Testis (tissue), 2 donors: ENCODE measurements at regions not wholly inside any gene's neighbourhood (a gene's known extent, or its start where the extent isn't known, plus 50 kb on each side); places are given as distances from the start of the nearest gene placed in this dataset.

Experiments
- POLR2A ChIP-seq: fragments of 450-650 bp; IDR thresholded peaks from one replicate; pipeline ENCODE4 v1.6.1; 2017; ENCODE audit warnings: antibody characterized with exemption, mild to moderate bottlenecking, moderate library complexity
- TF ChIP-seq, protein P1 (sequence below), 3 experiments: fragments of 450-650 bp in 2 of 3; fragments of 200-600 bp in 1 of 3; sonication (generic) in 1 of 3; IDR thresholded peaks; one replicate each; pipeline ENCODE4 v1.5.1; 2016 to 2019; ENCODE audit warnings: antibody characterized with exemption in 3 of 3, mild to moderate bottlenecking in 2 of 3, moderate library complexity in 1 of 3

DNA sequence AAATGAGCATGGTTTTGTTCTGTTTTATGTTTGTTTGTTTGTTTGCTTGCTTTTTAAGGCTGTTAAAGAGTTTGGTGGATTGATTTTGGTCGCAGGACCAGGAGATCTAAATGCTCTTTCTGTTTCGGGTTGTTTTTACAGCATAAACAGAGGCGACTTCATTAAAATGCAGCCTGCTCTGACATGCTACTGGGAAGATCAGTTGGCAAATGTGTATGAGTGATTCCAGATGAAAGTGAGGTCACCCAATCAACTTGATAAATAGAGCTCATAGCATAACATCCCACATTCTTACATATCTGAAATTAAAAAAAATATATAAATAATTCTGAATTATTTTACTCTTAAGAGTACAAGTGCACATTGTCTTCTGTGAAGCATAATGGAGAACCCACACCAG lies 947.7 kb downstream of the GALC start:
- TF ChIP-seq, protein P1, sequence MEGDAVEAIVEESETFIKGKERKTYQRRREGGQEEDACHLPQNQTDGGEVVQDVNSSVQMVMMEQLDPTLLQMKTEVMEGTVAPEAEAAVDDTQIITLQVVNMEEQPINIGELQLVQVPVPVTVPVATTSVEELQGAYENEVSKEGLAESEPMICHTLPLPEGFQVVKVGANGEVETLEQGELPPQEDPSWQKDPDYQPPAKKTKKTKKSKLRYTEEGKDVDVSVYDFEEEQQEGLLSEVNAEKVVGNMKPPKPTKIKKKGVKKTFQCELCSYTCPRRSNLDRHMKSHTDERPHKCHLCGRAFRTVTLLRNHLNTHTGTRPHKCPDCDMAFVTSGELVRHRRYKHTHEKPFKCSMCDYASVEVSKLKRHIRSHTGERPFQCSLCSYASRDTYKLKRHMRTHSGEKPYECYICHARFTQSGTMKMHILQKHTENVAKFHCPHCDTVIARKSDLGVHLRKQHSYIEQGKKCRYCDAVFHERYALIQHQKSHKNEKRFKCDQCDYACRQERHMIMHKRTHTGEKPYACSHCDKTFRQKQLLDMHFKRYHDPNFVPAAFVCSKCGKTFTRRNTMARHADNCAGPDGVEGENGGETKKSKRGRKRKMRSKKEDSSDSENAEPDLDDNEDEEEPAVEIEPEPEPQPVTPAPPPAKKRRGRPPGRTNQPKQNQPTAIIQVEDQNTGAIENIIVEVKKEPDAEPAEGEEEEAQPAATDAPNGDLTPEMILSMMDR (IDR thresholded peaks at IDR 0.05): no peak
- TF ChIP-seq POLR2A: no peak
